Pons (tissue), 1 donor: ENCODE measurements at regions not wholly inside any gene's neighbourhood (a gene's known extent, or its start where the extent isn't known, plus 50 kb on each side); places are given as distances from the start of the nearest gene placed in this dataset.

Experiments
- DNase-seq: peaks from one replicate; pipeline ENCODE4 v3.0.0-alpha.2; 2016; ENCODE audit warnings: low spot score

GRCh38 chr1:90780981-90781380, 63.9 kb upstream of the BARHL2 start:
- no peak for DNase-seq

- no peak for DNase-seq
Observed at GRCh38 chr1:90779573-90779972, 62.5 kb upstream of the BARHL2 start.

- no peak for DNase-seq
Observed at GRCh38 chr1:90778486-90778885, 61.4 kb upstream of the BARHL2 start.

GRCh38 chr1:90773812-90774211, 56.7 kb upstream of the BARHL2 start:
- DNase-seq: no peak

- DNase-seq: no peak
Observed at GRCh38 chr1:90768826-90769225, 51.7 kb upstream of the BARHL2 start.

- DNase-seq: no peak
Observed at GRCh38 chr1:90768098-90768497, 51.0 kb upstream of the BARHL2 start.
